ENCODE measurements at regions not wholly inside any gene's neighbourhood (a gene's known extent, or its start where the extent isn't known, plus 50 kb on each side); places are given as distances from the start of the nearest gene placed in this dataset.

DNA sequence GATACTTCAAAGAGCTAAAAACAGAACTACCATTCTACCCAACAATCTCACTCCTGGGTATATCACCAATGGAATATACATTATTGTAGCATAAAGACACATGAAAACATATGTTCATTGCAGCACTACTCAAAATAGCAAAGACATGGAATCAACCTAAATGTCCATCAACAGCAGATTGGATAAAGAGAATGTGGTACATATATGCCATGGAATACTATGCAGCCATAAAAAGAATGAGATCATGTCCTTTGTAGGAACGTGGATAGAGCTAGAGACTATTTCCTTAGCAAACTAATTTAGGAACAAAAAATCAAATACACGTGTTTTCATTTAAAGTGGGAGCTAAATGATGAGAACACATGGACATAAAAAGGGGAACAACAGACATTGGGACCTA is 247.9 kb upstream of the VLDLR start:
- TF ChIP-seq, protein P1, sequence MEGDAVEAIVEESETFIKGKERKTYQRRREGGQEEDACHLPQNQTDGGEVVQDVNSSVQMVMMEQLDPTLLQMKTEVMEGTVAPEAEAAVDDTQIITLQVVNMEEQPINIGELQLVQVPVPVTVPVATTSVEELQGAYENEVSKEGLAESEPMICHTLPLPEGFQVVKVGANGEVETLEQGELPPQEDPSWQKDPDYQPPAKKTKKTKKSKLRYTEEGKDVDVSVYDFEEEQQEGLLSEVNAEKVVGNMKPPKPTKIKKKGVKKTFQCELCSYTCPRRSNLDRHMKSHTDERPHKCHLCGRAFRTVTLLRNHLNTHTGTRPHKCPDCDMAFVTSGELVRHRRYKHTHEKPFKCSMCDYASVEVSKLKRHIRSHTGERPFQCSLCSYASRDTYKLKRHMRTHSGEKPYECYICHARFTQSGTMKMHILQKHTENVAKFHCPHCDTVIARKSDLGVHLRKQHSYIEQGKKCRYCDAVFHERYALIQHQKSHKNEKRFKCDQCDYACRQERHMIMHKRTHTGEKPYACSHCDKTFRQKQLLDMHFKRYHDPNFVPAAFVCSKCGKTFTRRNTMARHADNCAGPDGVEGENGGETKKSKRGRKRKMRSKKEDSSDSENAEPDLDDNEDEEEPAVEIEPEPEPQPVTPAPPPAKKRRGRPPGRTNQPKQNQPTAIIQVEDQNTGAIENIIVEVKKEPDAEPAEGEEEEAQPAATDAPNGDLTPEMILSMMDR (IDR thresholded peaks at IDR 0.05) = no peak
- TF ChIP-seq POLR2AphosphoS5 (IDR thresholded peaks at IDR 0.05; ENCODE audit: low read depth, low read length) = no peak
- TF ChIP-seq SIN3A (IDR thresholded peaks at IDR 0.05; ENCODE audit: borderline replicate concordance, insufficient read depth, low read depth, low read length) = no peak
- TF ChIP-seq, protein P2, sequence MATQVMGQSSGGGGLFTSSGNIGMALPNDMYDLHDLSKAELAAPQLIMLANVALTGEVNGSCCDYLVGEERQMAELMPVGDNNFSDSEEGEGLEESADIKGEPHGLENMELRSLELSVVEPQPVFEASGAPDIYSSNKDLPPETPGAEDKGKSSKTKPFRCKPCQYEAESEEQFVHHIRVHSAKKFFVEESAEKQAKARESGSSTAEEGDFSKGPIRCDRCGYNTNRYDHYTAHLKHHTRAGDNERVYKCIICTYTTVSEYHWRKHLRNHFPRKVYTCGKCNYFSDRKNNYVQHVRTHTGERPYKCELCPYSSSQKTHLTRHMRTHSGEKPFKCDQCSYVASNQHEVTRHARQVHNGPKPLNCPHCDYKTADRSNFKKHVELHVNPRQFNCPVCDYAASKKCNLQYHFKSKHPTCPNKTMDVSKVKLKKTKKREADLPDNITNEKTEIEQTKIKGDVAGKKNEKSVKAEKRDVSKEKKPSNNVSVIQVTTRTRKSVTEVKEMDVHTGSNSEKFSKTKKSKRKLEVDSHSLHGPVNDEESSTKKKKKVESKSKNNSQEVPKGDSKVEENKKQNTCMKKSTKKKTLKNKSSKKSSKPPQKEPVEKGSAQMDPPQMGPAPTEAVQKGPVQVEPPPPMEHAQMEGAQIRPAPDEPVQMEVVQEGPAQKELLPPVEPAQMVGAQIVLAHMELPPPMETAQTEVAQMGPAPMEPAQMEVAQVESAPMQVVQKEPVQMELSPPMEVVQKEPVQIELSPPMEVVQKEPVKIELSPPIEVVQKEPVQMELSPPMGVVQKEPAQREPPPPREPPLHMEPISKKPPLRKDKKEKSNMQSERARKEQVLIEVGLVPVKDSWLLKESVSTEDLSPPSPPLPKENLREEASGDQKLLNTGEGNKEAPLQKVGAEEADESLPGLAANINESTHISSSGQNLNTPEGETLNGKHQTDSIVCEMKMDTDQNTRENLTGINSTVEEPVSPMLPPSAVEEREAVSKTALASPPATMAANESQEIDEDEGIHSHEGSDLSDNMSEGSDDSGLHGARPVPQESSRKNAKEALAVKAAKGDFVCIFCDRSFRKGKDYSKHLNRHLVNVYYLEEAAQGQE (IDR thresholded peaks at IDR 0.05; ENCODE audit: insufficient read depth in 1 of 2, low read depth in 2 of 2, low read length in 1 of 2) = no peak

Data from Panc1 (cell line).